Upper lobe of left lung (tissue), 4 donors: ENCODE measurements at regions not wholly inside any gene's neighbourhood (a gene's known extent, or its start where the extent isn't known, plus 50 kb on each side); places are given as distances from the start of the nearest gene placed in this dataset.

Experiments
- POLR2A ChIP-seq, 4 donors: fragments of 450-650 bp; IDR thresholded peaks; one replicate each; pipeline ENCODE4 v1.5.1; 2016 to 2017; ENCODE audit warnings: antibody characterized with exemption in 4 of 4, mild to moderate bottlenecking in 2 of 4
- TF ChIP-seq, protein P1 (sequence below), 6 experiments: fragments of 450-650 bp in 4 of 6; fragments of 200-600 bp in 2 of 6; sonication (generic) in 2 of 6; IDR thresholded peaks; one replicate each; pipeline ENCODE4 v1.5.1; 2016 to 2019; ENCODE audit warnings: antibody characterized with exemption in 6 of 6

- TF ChIP-seq, protein P1, sequence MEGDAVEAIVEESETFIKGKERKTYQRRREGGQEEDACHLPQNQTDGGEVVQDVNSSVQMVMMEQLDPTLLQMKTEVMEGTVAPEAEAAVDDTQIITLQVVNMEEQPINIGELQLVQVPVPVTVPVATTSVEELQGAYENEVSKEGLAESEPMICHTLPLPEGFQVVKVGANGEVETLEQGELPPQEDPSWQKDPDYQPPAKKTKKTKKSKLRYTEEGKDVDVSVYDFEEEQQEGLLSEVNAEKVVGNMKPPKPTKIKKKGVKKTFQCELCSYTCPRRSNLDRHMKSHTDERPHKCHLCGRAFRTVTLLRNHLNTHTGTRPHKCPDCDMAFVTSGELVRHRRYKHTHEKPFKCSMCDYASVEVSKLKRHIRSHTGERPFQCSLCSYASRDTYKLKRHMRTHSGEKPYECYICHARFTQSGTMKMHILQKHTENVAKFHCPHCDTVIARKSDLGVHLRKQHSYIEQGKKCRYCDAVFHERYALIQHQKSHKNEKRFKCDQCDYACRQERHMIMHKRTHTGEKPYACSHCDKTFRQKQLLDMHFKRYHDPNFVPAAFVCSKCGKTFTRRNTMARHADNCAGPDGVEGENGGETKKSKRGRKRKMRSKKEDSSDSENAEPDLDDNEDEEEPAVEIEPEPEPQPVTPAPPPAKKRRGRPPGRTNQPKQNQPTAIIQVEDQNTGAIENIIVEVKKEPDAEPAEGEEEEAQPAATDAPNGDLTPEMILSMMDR (IDR thresholded peaks at IDR 0.05) = no peak
- TF ChIP-seq POLR2A (IDR thresholded peaks at IDR 0.05) = no peak
Measured at GRCh38 chr1:98298319-98298718, 363.2 kb upstream of the SNX7 start.
